ENCODE measurements at regions not wholly inside any gene's neighbourhood (a gene's known extent, or its start where the extent isn't known, plus 50 kb on each side); places are given as distances from the start of the nearest gene placed in this dataset.

GRCh38 chrX:150159537-150159936 is 203.6 kb upstream of the MAMLD1 start:
- Histone ChIP-seq H3K4me1 (ENCODE audit: insufficient read depth, low read length) (no peaks in the 10 kb centered on the region), H3K4me3 (replicated peaks in 1 of 3; ENCODE audit: insufficient read depth in 1 of 3, low read depth in 2 of 3, low read length in 3 of 3) (no peak overlapping the region), H3K9ac (ENCODE audit: insufficient read depth, low read depth, low read length) (no peak overlapping the region), H3K4me2 (ENCODE audit: low read depth, low read length) (no peak overlapping the region), H3K27ac (ENCODE audit: extremely low read length, insufficient read depth, low read length) (no peak overlapping the region), H4K20me1 (ENCODE audit: insufficient read depth, low read length) (no peaks in the 10 kb centered on the region), H3K36me3 (replicated peaks in 1 of 2; ENCODE audit: control insufficient read depth in 1 of 2, insufficient read depth in 2 of 2, low read length in 2 of 2) (no peaks in the 10 kb centered on the region), H3K27me3 (ENCODE audit: control insufficient read depth in 1 of 2, insufficient read depth in 2 of 2, low read length in 2 of 2) (no peaks in the 10 kb centered on the region), H3K79me2 (ENCODE audit: insufficient read depth, low read length) (no peaks in the 10 kb centered on the region), H3K9me3 (ENCODE audit: low read length) (no peaks in the 10 kb centered on the region), H2AFZ (ENCODE audit: low read length) (no peak overlapping the region)
- in situ Hi-C loops (cut with HindIII; ENCODE audit: extremely low pct_ligation_motif_present, low pct_unique_long_range_greater_than_20kb), result no loop called here
- ATAC-seq (no peak), DNase-seq (ENCODE audit: low spot score) (no peak), FAIRE-seq (no peak)
- no TSS peak for BruUV-seq (replicated peaks)
- intact Hi-C loops (cut with micrococcal nuclease; ENCODE audit: unreplicated experiment), result no loop called here
- TF ChIP-seq SMARCC2 (IDR thresholded peaks at IDR 0.05) (no peak), GPN1 (CRISPR knock-in tag; IDR thresholded peaks at IDR 0.05; ENCODE audit: borderline replicate concordance) (no peak), PCBP2 (optimal IDR thresholded peaks at IDR 0.05; ENCODE audit: low read depth, low read length, poor library complexity, severe bottlenecking) (no peak)
- POLR2A ChIA-PET, result no interaction called here
- CTCF ChIA-PET (ENCODE audit: low intra/inter-chr PET ratio, low total read pairs), result no interaction called here
- WGBS (ENCODE audit: low lambda C conversion rate), result no CpG with 5 or more reads among the region's 3 CpGs

GRCh38 chrX:150160656-150161055 is 202.5 kb upstream of the MAMLD1 start:
- Histone ChIP-seq H3K4me2 (ENCODE audit: low read depth, low read length) (no peak overlapping the region), H3K27ac (ENCODE audit: extremely low read length, insufficient read depth, low read length) (no peak overlapping the region), H3K4me1 (ENCODE audit: insufficient read depth, low read length) (no peaks in the 10 kb centered on the region), H3K9me3 (ENCODE audit: low read length) (no peaks in the 10 kb centered on the region), H3K4me3 (replicated peaks in 1 of 3; ENCODE audit: insufficient read depth in 1 of 3, low read depth in 2 of 3, low read length in 3 of 3) (no peak overlapping the region), H3K79me2 (ENCODE audit: insufficient read depth, low read length) (no peaks in the 10 kb centered on the region), H2AFZ (ENCODE audit: low read length) (no peak overlapping the region), H4K20me1 (ENCODE audit: insufficient read depth, low read length) (no peaks in the 10 kb centered on the region), H3K36me3 (replicated peaks in 1 of 2; ENCODE audit: control insufficient read depth in 1 of 2, insufficient read depth in 2 of 2, low read length in 2 of 2) (no peaks in the 10 kb centered on the region), H3K27me3 (ENCODE audit: control insufficient read depth in 1 of 2, insufficient read depth in 2 of 2, low read length in 2 of 2) (no peaks in the 10 kb centered on the region), H3K9ac (ENCODE audit: insufficient read depth, low read depth, low read length) (no peak overlapping the region)
- POLR2A ChIA-PET, result no interaction called here
- DNase-seq (ENCODE audit: low spot score) (no peak), ATAC-seq (no peak), FAIRE-seq (no peak)
- no TSS peak for BruUV-seq (replicated peaks)
- CTCF ChIA-PET (ENCODE audit: low intra/inter-chr PET ratio, low total read pairs), result no interaction called here
- in situ Hi-C loops (cut with HindIII; ENCODE audit: extremely low pct_ligation_motif_present, low pct_unique_long_range_greater_than_20kb), result no loop called here
- intact Hi-C loops (cut with micrococcal nuclease; ENCODE audit: unreplicated experiment), result no loop called here
- TF ChIP-seq GRHL1 (CRISPR knock-in tag; conservative IDR thresholded peaks at IDR 0.05) (no peak), ZNF431 (CRISPR knock-in tag; IDR thresholded peaks at IDR 0.05; ENCODE audit: borderline replicate concordance, low read depth) (no peak), SAP130 (CRISPR knock-in tag; IDR thresholded peaks at IDR 0.05; ENCODE audit: low read depth) (no peak), DNMT1 (CRISPR knock-in tag; IDR thresholded peaks at IDR 0.05) (no peak), ZFP82 (CRISPR knock-in tag; IDR thresholded peaks at IDR 0.05; ENCODE audit: borderline replicate concordance) (no peak), ZNF138 (CRISPR knock-in tag; IDR thresholded peaks at IDR 0.05; ENCODE audit: low read depth) (no peak), MIER3 (CRISPR knock-in tag; IDR thresholded peaks at IDR 0.05; ENCODE audit: borderline replicate concordance) (no peak), ZBTB49 (CRISPR knock-in tag; IDR thresholded peaks at IDR 0.05; ENCODE audit: borderline replicate concordance) (no peak), EED (CRISPR knock-in tag; IDR thresholded peaks at IDR 0.05) (no peak), DZIP1 (CRISPR knock-in tag; IDR thresholded peaks at IDR 0.05) (no peak), ZNF251 (CRISPR knock-in tag; IDR thresholded peaks at IDR 0.05) (no peak)

Data from HepG2 (cell line).